ENCODE measurements at regions not wholly inside any gene's neighbourhood (a gene's known extent, or its start where the extent isn't known, plus 50 kb on each side); places are given as distances from the start of the nearest gene placed in this dataset.

- no peak for TF ChIP-seq CTCF (conservative IDR thresholded peaks at IDR 0.05)
- no peak for TF ChIP-seq ZFX (IDR thresholded peaks at IDR 0.05)
Observed at GRCh38 chr12:131386781-131387180, 324.1 kb upstream of the SFSWAP start.
